OCI-LY7 (cell line): ENCODE measurements at regions not wholly inside any gene's neighbourhood (a gene's known extent, or its start where the extent isn't known, plus 50 kb on each side); places are given as distances from the start of the nearest gene placed in this dataset.

ENCODE experiments used
- BruUV-seq: library from RNA; stranded (reverse); fragments of 400-500 nt; replicated peaks from 2 replicates; lab custom pipeline; 2021; lab: Mats Ljungman, UMichigan
- CTCF ChIA-PET: fragments of 300-600 bp; sonication (Branson Sonifier 250); formaldehyde crosslinking; loops from one replicate; lab custom pipeline; 2022; ENCODE audit warnings: antibody characterized with exemption; ENCODE audit not compliant: unreplicated experiment; lab: Charles Lee
- POLR2A ChIA-PET: fragments of 300-600 bp; sonication (Branson Sonifier 250); formaldehyde crosslinking; loops from one replicate; lab custom pipeline; 2022; ENCODE audit warnings: antibody characterized with exemption; lab: Charles Lee
- DNase-seq: peaks from one replicate; pipeline ENCODE4 v3.0.0-alpha.2; 2015; ENCODE audit warnings: low spot score
- H2AFZ ChIP-seq: fragments of 200-600 bp; sonication (generic), shearing (Covaris generic); 2 replicates; pipeline ENCODE4 v1.6.1; 2014; ENCODE audit warnings: mild to moderate bottlenecking, antibody characterized with exemption, low read length, moderate library complexity
- H3K27ac ChIP-seq: fragments of 200-600 bp; sonication (generic); 2 replicates; pipeline ENCODE4 v1.5.1; 2014; ENCODE audit warnings: mixed run types, low read depth, mild to moderate bottlenecking, moderate library complexity, low read length, inconsistent platforms; ENCODE audit not compliant: poor library complexity, severe bottlenecking
- H3K36me3 ChIP-seq: fragments of 200-600 bp; sonication (generic); 2 replicates; pipeline ENCODE4 v1.6.1; 2014; ENCODE audit warnings: mild to moderate bottlenecking, antibody characterized with exemption, low read length, moderate library complexity, mixed read lengths; ENCODE audit not compliant: insufficient read depth
- H3K4me1 ChIP-seq: fragments of 200-600 bp; sonication (generic); 2 replicates; pipeline ENCODE4 v1.5.1; 2014; ENCODE audit warnings: mild to moderate bottlenecking, low read length; ENCODE audit not compliant: insufficient read depth, poor library complexity, severe bottlenecking
- H3K4me2 ChIP-seq: fragments of 200-600 bp; sonication (generic); 2 replicates; pipeline ENCODE4 v1.6.1; 2014; ENCODE audit warnings: mild to moderate bottlenecking, low read length
- H3K4me3 ChIP-seq: fragments of 200-600 bp; sonication (generic); 2 replicates; pipeline ENCODE4 v1.5.1; 2014; ENCODE audit warnings: mild to moderate bottlenecking, low read depth, low read length; ENCODE audit not compliant: poor library complexity, severe bottlenecking
- H3K79me2 ChIP-seq: fragments of 200-600 bp; sonication (generic); 2 replicates; pipeline ENCODE4 v1.6.1; 2016; ENCODE audit warnings: low read depth, mild to moderate bottlenecking, low read length, moderate library complexity, mixed read lengths; ENCODE audit not compliant: insufficient read depth
- H3K9me2 ChIP-seq: fragments of 200-600 bp; sonication (generic); 2 replicates; pipeline ENCODE4 v1.6.1; 2016; ENCODE audit warnings: mild to moderate bottlenecking, low read length, mixed read lengths; ENCODE audit not compliant: insufficient read depth
- H3K9me3 ChIP-seq: fragments of 200-600 bp; sonication (generic); 2 replicates; pipeline ENCODE4 v1.6.1; 2014; ENCODE audit warnings: mild to moderate bottlenecking, mixed run types, low read length, mixed read lengths
- H4K20me1 ChIP-seq: fragments of 200-600 bp; sonication (generic); 2 replicates; pipeline ENCODE4 v1.6.1; 2014; ENCODE audit warnings: mild to moderate bottlenecking, antibody characterized with exemption, low read length, moderate library complexity, mixed read lengths; ENCODE audit not compliant: insufficient read depth
- EZH2phosphoT487 ChIP-seq: fragments of 200-600 bp; sonication (generic); IDR thresholded peaks from 2 replicates; pipeline ENCODE4 v1.6.1; 2018; ENCODE audit warnings: low read depth, borderline replicate concordance, mild to moderate bottlenecking, mixed run types, antibody characterized with exemption, low read length, moderate library complexity, mixed read lengths
- intact Hi-C: fragments of 100-400 bp; cut with micrococcal nuclease; formaldehyde crosslinking; loops from one replicate; pipeline ENCODE4 v1.10.0; 2022; ENCODE audit not compliant: unreplicated experiment
- TF ChIP-seq, protein P1 (sequence below): fragments of 200-600 bp; sonication (generic); conservative IDR thresholded peaks from 2 replicates; pipeline ENCODE4 v1.5.1; 2014; ENCODE audit warnings: mild to moderate bottlenecking, antibody characterized with exemption, low read length, moderate library complexity, mixed read lengths

DNA sequence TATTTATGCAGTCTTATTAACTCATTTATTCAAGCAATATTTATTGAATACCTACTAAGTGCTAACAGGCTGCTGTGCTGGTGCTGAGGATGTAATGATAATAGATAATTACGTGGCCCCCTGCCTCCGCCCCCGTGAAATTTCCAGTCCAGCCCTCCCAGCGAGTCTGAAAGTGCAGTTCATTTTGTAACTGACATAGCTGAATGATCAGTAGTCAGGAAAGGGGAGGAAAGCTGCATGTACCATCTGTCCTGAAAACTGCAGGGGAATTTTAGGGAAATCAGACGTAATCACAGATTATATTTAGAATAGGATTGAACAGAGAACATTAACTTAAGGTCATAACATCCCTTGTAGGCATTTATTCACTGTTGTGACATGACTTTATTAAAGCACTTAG is 736.8 kb downstream of the MCTP2 start:
- H3K4me1 ChIP-seq: no peaks in the 10 kb centered on the region
- BruUV-seq: no TSS peak
- POLR2A ChIA-PET: interaction anchor here (1.6 kb wide), 1 partner anchor 12 kb away, joined by 4 read pairs; no protein-coding TSS in a partner anchor
- H3K4me3 ChIP-seq: no peak overlapping the region
- no peaks in the 10 kb centered on the region for H4K20me1 ChIP-seq
- H3K9me2 ChIP-seq: no peaks in the 10 kb centered on the region
- CTCF ChIA-PET: no interaction called here
- TF ChIP-seq EZH2phosphoT487: no peak
- TF ChIP-seq, protein P1, sequence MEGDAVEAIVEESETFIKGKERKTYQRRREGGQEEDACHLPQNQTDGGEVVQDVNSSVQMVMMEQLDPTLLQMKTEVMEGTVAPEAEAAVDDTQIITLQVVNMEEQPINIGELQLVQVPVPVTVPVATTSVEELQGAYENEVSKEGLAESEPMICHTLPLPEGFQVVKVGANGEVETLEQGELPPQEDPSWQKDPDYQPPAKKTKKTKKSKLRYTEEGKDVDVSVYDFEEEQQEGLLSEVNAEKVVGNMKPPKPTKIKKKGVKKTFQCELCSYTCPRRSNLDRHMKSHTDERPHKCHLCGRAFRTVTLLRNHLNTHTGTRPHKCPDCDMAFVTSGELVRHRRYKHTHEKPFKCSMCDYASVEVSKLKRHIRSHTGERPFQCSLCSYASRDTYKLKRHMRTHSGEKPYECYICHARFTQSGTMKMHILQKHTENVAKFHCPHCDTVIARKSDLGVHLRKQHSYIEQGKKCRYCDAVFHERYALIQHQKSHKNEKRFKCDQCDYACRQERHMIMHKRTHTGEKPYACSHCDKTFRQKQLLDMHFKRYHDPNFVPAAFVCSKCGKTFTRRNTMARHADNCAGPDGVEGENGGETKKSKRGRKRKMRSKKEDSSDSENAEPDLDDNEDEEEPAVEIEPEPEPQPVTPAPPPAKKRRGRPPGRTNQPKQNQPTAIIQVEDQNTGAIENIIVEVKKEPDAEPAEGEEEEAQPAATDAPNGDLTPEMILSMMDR: no peak
- H3K79me2 ChIP-seq: no peaks in the 10 kb centered on the region
- intact Hi-C loops: no loop called here
- no peak overlapping the region for H3K4me2 ChIP-seq
- 0 out of 2 replicates have a peak, but pooled peaks cover 5% of the 10 kb centered on the region for H3K9me3 ChIP-seq
- H2AFZ ChIP-seq: no peak overlapping the region
- no peak for DNase-seq
- H3K27ac ChIP-seq: no peak overlapping the region
- no peaks in the 10 kb centered on the region for H3K36me3 ChIP-seq

DNA sequence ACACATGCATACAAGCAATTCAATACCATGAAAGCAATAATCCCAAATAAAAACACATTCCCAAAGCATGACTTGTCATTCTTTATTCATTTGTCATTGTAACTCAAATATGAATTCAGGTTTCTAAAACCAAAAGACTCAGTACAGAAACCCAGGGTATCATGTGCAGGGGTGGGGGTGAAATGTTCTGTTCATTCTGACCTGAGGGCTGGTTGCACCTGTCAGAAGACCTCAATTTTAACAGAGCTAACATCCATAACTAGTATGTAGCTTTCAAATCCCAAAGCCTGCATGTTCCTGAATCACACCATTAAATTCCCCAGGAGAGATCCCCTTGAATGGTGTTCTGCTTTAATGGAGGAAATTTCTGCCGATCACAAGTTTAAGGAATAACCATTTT is 738.7 kb downstream of the MCTP2 start:
- no peaks in the 10 kb centered on the region for H3K36me3 ChIP-seq
- POLR2A ChIA-PET: interaction anchor here (0.6 kb wide), 1 partner anchor 1370 kb away, joined by 3 read pairs; no protein-coding TSS in a partner anchor
- intact Hi-C loops: no loop called here
- TF ChIP-seq, protein P1: no peak
- no peak for TF ChIP-seq EZH2phosphoT487
- H3K4me2 ChIP-seq: no peak overlapping the region
- CTCF ChIA-PET: no interaction called here
- no peak overlapping the region for H2AFZ ChIP-seq
- H3K4me3 ChIP-seq: no peak overlapping the region
- no peaks in the 10 kb centered on the region for H3K9me2 ChIP-seq
- H3K79me2 ChIP-seq: no peaks in the 10 kb centered on the region
- DNase-seq: no peak
- H4K20me1 ChIP-seq: no peaks in the 10 kb centered on the region
- no peaks in the 10 kb centered on the region for H3K4me1 ChIP-seq
- no peaks in the 10 kb centered on the region for H3K9me3 ChIP-seq
- no peak overlapping the region for H3K27ac ChIP-seq
- no TSS peak for BruUV-seq

DNA sequence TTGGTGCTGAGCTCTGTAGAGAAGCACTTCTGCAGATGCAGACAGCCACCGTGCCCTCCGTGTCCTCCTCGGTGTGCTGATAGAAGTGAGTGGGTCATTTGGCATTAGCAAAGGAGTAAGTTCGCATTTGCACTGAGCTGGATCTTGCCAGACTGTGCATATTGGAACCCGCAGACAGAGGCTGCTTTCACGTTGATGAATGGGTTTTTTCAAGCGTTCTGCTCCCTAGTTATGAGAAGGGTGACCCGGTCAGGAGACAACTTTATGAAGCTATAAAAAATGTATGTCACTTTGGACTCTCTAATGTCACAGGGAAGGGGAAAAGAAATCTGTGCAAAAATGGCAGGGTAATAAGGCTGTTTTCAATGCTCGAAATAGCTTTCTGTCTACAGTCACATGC is 739.4 kb downstream of the MCTP2 start:
- H3K79me2 ChIP-seq: no peaks in the 10 kb centered on the region
- no peak overlapping the region for H3K27ac ChIP-seq
- H3K4me2 ChIP-seq: no peak overlapping the region
- no peaks in the 10 kb centered on the region for H4K20me1 ChIP-seq
- no peaks in the 10 kb centered on the region for H3K9me3 ChIP-seq
- TF ChIP-seq, protein P1: no peak
- no peak for TF ChIP-seq EZH2phosphoT487
- H3K9me2 ChIP-seq: no peaks in the 10 kb centered on the region
- H3K36me3 ChIP-seq: no peaks in the 10 kb centered on the region
- no peaks in the 10 kb centered on the region for H3K4me1 ChIP-seq
- H2AFZ ChIP-seq: no peak overlapping the region
- DNase-seq: no peak
- intact Hi-C loops: no loop called here
- H3K4me3 ChIP-seq: no peak overlapping the region
- BruUV-seq: no TSS peak
- ChIA-PET POLR2A (interaction anchor here (0.5 to 0.6 kb wide), 4 partner anchors 14 to 1370 kb away, joined by 3 to 7 read pairs (median 4); no protein-coding TSS in a partner anchor), CTCF (no interaction called here)
